Activated naive CD8-positive, alpha-beta T cell treated with anti-CD3 and anti-CD28 coated beads, Interleukin-2, amount 10 ng/mL, durations not matched to agents 7 days and 5 days (primary cell): ENCODE measurements at regions not wholly inside any gene's neighbourhood (a gene's known extent, or its start where the extent isn't known, plus 50 kb on each side); places are given as distances from the start of the nearest gene placed in this dataset.

Source experiments
- ATAC-seq: fragments of 150-1000 bp; cut with Tn5 transposase; one replicate; pipeline ENCODE4 v1.10.0; 2021; ENCODE audit warnings: low read depth, moderate library complexity
- POLR2A ChIA-PET: fragments of 350-600 bp; sonication (Branson Sonifier 250); formaldehyde crosslinking; loops from one replicate; lab custom pipeline; 2021; ENCODE audit warnings: antibody characterized with exemption; lab: Charles Lee
- DNase-seq: peaks from one replicate; pipeline ENCODE4 v3.0.0; 2021
- H3K27ac Mint-ChIP-seq: one replicate; pipeline ENCODE4 v1.8.0; 2022; ENCODE audit warnings: mild to moderate bottlenecking, mixed read lengths
- H3K27me3 Mint-ChIP-seq: one replicate; pipeline ENCODE4 v1.8.0; 2022; ENCODE audit warnings: mild to moderate bottlenecking, moderate library complexity, mixed read lengths
- H3K36me3 Mint-ChIP-seq: one replicate; pipeline ENCODE4 v1.8.0; 2021; ENCODE audit warnings: mild to moderate bottlenecking, mixed read lengths
- H3K4me1 Mint-ChIP-seq: one replicate; pipeline ENCODE4 v1.8.0; 2021; ENCODE audit warnings: mixed read lengths
- H3K4me3 Mint-ChIP-seq: one replicate; pipeline ENCODE4 v1.8.0; 2022; ENCODE audit warnings: mild to moderate bottlenecking, moderate library complexity, mixed read lengths
- H3K9me3 Mint-ChIP-seq: one replicate; pipeline ENCODE4 v1.8.0; 2021; ENCODE audit warnings: mixed read lengths

- H3K4me3 Mint-ChIP-seq = no peak overlapping the region
- ATAC-seq = no peak
- DNase-seq = no peak
- no peak overlapping the region for H3K27ac Mint-ChIP-seq
- no peaks in the 10 kb centered on the region for H3K27me3 Mint-ChIP-seq
- no peaks in the 10 kb centered on the region for H3K9me3 Mint-ChIP-seq
- POLR2A ChIA-PET = no interaction called here
- no peaks in the 10 kb centered on the region for H3K4me1 Mint-ChIP-seq
- H3K36me3 Mint-ChIP-seq = no peaks in the 10 kb centered on the region
Measured at GRCh38 chr3:162136136-162136535, 639.5 kb downstream of the OTOL1 start.

- ATAC-seq (no peak), DNase-seq (no peak)
- no peaks in the 10 kb centered on the region for H3K36me3 Mint-ChIP-seq
- no peak overlapping the region for H3K27ac Mint-ChIP-seq
- H3K4me1 Mint-ChIP-seq = no peaks in the 10 kb centered on the region
- no peaks in the 10 kb centered on the region for H3K27me3 Mint-ChIP-seq
- POLR2A ChIA-PET = no interaction called here
- H3K4me3 Mint-ChIP-seq = no peak overlapping the region
- H3K9me3 Mint-ChIP-seq = no peaks in the 10 kb centered on the region
Measured at GRCh38 chr3:162138509-162138908, 641.9 kb downstream of the OTOL1 start.

- POLR2A ChIA-PET = no interaction called here
- no peak for DNase-seq
- H3K27me3 Mint-ChIP-seq = no peaks in the 10 kb centered on the region
- H3K27ac Mint-ChIP-seq = no peak overlapping the region
- H3K4me1 Mint-ChIP-seq = no peaks in the 10 kb centered on the region
- ATAC-seq = no peak
- H3K9me3 Mint-ChIP-seq = no peaks in the 10 kb centered on the region
- H3K36me3 Mint-ChIP-seq = no peaks in the 10 kb centered on the region
- no peak overlapping the region for H3K4me3 Mint-ChIP-seq
Measured at GRCh38 chr3:162139841-162140240, 643.2 kb downstream of the OTOL1 start.

- POLR2A ChIA-PET = no interaction called here
Measured at GRCh38 chr3:162141272-162141791, 644.7 kb downstream of the OTOL1 start.

GRCh38 chr3:162142511-162142910 is 645.9 kb downstream of the OTOL1 start:
- H3K4me3 Mint-ChIP-seq = no peak overlapping the region
- no peaks in the 10 kb centered on the region for H3K4me1 Mint-ChIP-seq
- no peak overlapping the region for H3K27ac Mint-ChIP-seq
- H3K36me3 Mint-ChIP-seq = no peaks in the 10 kb centered on the region
- no peaks in the 10 kb centered on the region for H3K9me3 Mint-ChIP-seq
- DNase-seq = no peak
- ATAC-seq = no peak
- POLR2A ChIA-PET = no interaction called here
- no peaks in the 10 kb centered on the region for H3K27me3 Mint-ChIP-seq

More at GRCh38 chr3:162141272-162141791, 644.7 kb downstream of the OTOL1 start:
- DNase-seq (no peak), ATAC-seq (no peak)
- Mint-ChIP-seq H3K9me3 (no peaks in the 10 kb centered on the region), H3K4me1 (no peaks in the 10 kb centered on the region), H3K4me3 (no peak overlapping the region), H3K36me3 (no peaks in the 10 kb centered on the region), H3K27ac (no peak overlapping the region), H3K27me3 (no peaks in the 10 kb centered on the region)

- DNase-seq (no peak), ATAC-seq (no peak)
- no peaks in the 10 kb centered on the region for H3K9me3 Mint-ChIP-seq
- no peak overlapping the region for H3K4me3 Mint-ChIP-seq
- H3K27ac Mint-ChIP-seq = no peak overlapping the region
- no peaks in the 10 kb centered on the region for H3K27me3 Mint-ChIP-seq
- H3K36me3 Mint-ChIP-seq = no peaks in the 10 kb centered on the region
- no peaks in the 10 kb centered on the region for H3K4me1 Mint-ChIP-seq
- POLR2A ChIA-PET = no interaction called here
Measured at GRCh38 chr3:162143180-162143579, 646.6 kb downstream of the OTOL1 start.

- Mint-ChIP-seq H3K27ac (no peak overlapping the region), H3K27me3 (no peaks in the 10 kb centered on the region), H3K9me3 (no peaks in the 10 kb centered on the region), H3K36me3 (no peaks in the 10 kb centered on the region), H3K4me1 (no peaks in the 10 kb centered on the region), H3K4me3 (no peak overlapping the region)
- DNase-seq (no peak), ATAC-seq (no peak)
- POLR2A ChIA-PET = no interaction called here
Measured at GRCh38 chr3:162147996-162148395, 651.4 kb downstream of the OTOL1 start.

- Mint-ChIP-seq H3K9me3 (no peaks in the 10 kb centered on the region), H3K36me3 (no peaks in the 10 kb centered on the region), H3K27ac (no peak overlapping the region), H3K27me3 (no peaks in the 10 kb centered on the region), H3K4me1 (no peaks in the 10 kb centered on the region), H3K4me3 (no peak overlapping the region)
- no peak for ATAC-seq
- no peak for DNase-seq
- POLR2A ChIA-PET = no interaction called here
Measured at GRCh38 chr3:162150790-162151189, 654.2 kb downstream of the OTOL1 start.

- Mint-ChIP-seq H3K4me1 (no peaks in the 10 kb centered on the region), H3K36me3 (no peaks in the 10 kb centered on the region), H3K9me3 (no peaks in the 10 kb centered on the region), H3K27ac (no peak overlapping the region), H3K4me3 (no peak overlapping the region), H3K27me3 (no peaks in the 10 kb centered on the region)
- ATAC-seq (no peak), DNase-seq (no peak)
- POLR2A ChIA-PET = no interaction called here
Measured at GRCh38 chr3:162152636-162153035, 656.0 kb downstream of the OTOL1 start.

- Mint-ChIP-seq H3K36me3 (no peaks in the 10 kb centered on the region), H3K4me3 (no peak overlapping the region), H3K27me3 (no peaks in the 10 kb centered on the region), H3K9me3 (peaks cover 2% of the 10 kb centered on the region), H3K27ac (no peak overlapping the region), H3K4me1 (no peaks in the 10 kb centered on the region)
- ATAC-seq (no peak), DNase-seq (no peak)
- POLR2A ChIA-PET = no interaction called here
Measured at GRCh38 chr3:162161595-162161994, 665.0 kb downstream of the OTOL1 start.

- ATAC-seq = no peak
- Mint-ChIP-seq H3K4me1 (no peaks in the 10 kb centered on the region), H3K27me3 (no peaks in the 10 kb centered on the region), H3K27ac (no peak overlapping the region), H3K36me3 (no peaks in the 10 kb centered on the region), H3K9me3 (no peaks in the 10 kb centered on the region), H3K4me3 (no peak overlapping the region)
- POLR2A ChIA-PET = no interaction called here
- no peak for DNase-seq
Measured at GRCh38 chr3:162165346-162165745, 668.7 kb downstream of the OTOL1 start.

- no peak for ATAC-seq
- Mint-ChIP-seq H3K27me3 (no peaks in the 10 kb centered on the region), H3K36me3 (no peaks in the 10 kb centered on the region), H3K4me3 (no peak overlapping the region), H3K9me3 (no peaks in the 10 kb centered on the region), H3K4me1 (no peaks in the 10 kb centered on the region), H3K27ac (no peak overlapping the region)
- no peak for DNase-seq
- POLR2A ChIA-PET = no interaction called here
Measured at GRCh38 chr3:162166543-162166942, 669.9 kb downstream of the OTOL1 start.

GRCh38 chr3:162168715-162169114 is 672.1 kb downstream of the OTOL1 start:
- Mint-ChIP-seq H3K4me1 (no peaks in the 10 kb centered on the region), H3K27me3 (no peaks in the 10 kb centered on the region), H3K9me3 (no peaks in the 10 kb centered on the region), H3K4me3 (no peak overlapping the region), H3K36me3 (no peaks in the 10 kb centered on the region), H3K27ac (no peak overlapping the region)
- ATAC-seq = no peak
- no peak for DNase-seq
- POLR2A ChIA-PET = no interaction called here

GRCh38 chr3:162170581-162170980 is 674.0 kb downstream of the OTOL1 start:
- ATAC-seq (no peak), DNase-seq (no peak)
- Mint-ChIP-seq H3K27me3 (no peaks in the 10 kb centered on the region), H3K9me3 (no peaks in the 10 kb centered on the region), H3K36me3 (no peaks in the 10 kb centered on the region), H3K4me1 (no peaks in the 10 kb centered on the region), H3K27ac (no peak overlapping the region), H3K4me3 (no peak overlapping the region)
- POLR2A ChIA-PET = interaction anchor here (0.6 kb wide), 1 partner anchor 328 kb away, joined by 3 read pairs; no protein-coding TSS in a partner anchor

- no peak overlapping the region for H3K27ac Mint-ChIP-seq
- no peaks in the 10 kb centered on the region for H3K36me3 Mint-ChIP-seq
- POLR2A ChIA-PET = no interaction called here
- H3K27me3 Mint-ChIP-seq = no peaks in the 10 kb centered on the region
- H3K4me1 Mint-ChIP-seq = no peaks in the 10 kb centered on the region
- ATAC-seq (no peak), DNase-seq (no peak)
- no peak overlapping the region for H3K4me3 Mint-ChIP-seq
- no peaks in the 10 kb centered on the region for H3K9me3 Mint-ChIP-seq
Measured at GRCh38 chr3:162171970-162172369, 675.4 kb downstream of the OTOL1 start.
